ENCODE measurements at regions not wholly inside any gene's neighbourhood (a gene's known extent, or its start where the extent isn't known, plus 50 kb on each side); places are given as distances from the start of the nearest gene placed in this dataset.
"Not testable (repeated sequence)": the region's sequence is repeated elsewhere in the genome, so short reads cannot be mapped to it uniquely, and the experiment has no call there.

GRCh38 chr10:125235093-125236069 lies 75.0 kb upstream of the CTBP2 start:
- DNase-seq (ENCODE audit: low read depth), result no peak

DNA sequence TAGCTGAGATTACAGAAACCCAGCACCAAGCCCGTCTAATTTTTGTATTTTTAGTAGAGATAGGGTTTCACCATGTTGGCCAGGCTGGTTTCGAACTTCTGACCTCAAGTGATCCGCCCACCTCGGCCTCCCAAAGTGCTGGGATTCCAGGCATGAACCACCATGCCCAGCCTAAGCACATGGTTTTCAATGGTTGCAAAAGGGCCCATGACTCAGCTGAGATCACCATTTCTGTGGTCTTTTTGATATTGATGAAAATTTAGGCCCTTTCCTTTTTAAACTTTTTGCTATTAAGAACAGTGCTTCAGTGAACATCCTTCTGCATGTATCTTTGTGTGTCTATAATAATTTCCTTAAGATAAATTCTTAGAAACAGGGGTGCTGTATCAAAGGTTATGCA lies 74.2 kb upstream of the CTBP2 start:
- DNase-seq (ENCODE audit: low read depth), result not testable (repeated sequence)

DNA sequence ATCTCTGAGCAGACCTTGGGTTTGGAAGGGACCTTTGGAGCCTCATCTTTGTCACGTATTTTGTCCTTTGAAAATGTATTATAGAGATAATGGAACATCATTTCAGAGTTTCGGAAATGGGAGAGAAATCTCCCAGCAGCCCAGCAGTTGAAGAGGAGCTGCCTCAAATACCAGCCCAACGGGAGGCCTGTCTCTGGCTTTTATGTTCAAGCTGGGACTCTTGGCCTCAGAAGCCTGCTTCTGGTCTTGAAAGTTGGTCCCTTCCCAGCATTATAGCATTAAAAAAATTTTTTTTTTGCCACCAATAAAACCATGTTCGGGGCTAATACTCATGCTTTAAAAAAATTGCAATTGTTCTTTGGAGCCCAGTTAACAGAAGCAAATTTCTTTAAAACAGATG lies 73.4 kb upstream of the CTBP2 start:
- DNase-seq (ENCODE audit: low read depth), result no peak

DNA sequence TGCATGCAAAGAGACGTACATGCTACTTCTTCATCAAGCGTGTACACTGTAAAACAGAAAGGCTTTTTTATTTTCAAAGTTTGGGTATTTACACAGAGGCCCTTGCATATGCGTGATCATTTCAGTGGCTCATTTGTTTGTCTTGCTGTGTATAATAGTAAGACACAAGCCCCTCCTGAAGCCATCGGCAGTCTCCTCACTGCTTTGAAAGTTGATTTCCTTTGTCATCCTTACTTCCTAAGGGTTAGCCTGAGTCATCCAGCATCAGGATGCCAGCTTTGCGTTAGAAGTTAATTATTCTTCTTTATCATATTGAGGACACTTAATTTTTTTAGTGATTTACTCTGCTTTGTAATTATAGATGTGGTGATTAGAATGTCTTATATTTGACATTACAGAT lies 72.5 kb upstream of the CTBP2 start:
- DNase-seq (ENCODE audit: low read depth), result no peak

GRCh38 chr10:125231813-125232475 lies 71.6 kb upstream of the CTBP2 start:
- no peak for DNase-seq (ENCODE audit: low read depth)

- DNase-seq (ENCODE audit: low read depth), result peak; percentile 91
Measured at GRCh38 chr10:125231116-125231812, 70.9 kb upstream of the CTBP2 start.

DNA sequence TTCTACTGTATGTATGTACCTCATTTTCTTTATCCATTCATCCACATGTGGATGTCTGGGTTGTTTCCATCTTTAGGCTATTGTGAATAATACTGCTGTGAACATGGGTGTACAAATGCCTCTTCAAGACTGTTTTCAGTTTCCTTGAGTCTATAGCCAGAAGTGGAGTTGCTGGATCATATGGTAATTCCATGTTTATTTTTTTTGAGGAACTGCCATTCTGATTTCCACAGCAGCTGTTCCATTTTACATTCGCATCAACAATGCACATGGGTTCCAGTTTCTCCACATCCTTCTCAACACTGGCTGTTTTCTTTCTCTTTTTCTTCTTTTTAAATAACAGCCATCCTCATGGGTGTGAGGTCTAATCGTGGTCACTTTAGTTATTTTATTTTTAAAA lies 69.9 kb upstream of the CTBP2 start:
- DNase-seq (ENCODE audit: low read depth), result no peak

GRCh38 chr10:125228245-125228940 lies 68.0 kb upstream of the CTBP2 start:
- DNase-seq (ENCODE audit: low read depth), result not testable (repeated sequence)

DNA sequence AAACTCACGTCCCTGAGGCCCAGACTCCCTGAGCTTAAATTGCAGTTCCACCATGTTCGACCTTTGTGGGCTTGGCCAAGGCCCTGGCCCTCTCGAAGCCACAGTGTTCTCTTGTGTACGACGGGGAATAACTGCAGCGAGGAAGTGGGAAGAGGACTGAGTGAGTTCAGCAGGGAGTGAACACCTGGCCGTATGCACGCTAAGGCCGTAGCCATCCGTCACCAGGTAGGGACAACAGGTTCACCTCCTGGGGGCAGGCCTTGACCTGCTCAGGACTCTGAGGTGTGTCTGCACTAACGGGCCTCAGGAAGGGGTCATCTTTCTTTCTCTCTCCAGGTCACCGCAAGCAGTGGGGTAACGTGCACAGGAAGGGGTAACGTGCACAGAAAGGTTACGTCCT lies 67.2 kb upstream of the CTBP2 start:
- no peak for DNase-seq (ENCODE audit: low read depth)

DNA sequence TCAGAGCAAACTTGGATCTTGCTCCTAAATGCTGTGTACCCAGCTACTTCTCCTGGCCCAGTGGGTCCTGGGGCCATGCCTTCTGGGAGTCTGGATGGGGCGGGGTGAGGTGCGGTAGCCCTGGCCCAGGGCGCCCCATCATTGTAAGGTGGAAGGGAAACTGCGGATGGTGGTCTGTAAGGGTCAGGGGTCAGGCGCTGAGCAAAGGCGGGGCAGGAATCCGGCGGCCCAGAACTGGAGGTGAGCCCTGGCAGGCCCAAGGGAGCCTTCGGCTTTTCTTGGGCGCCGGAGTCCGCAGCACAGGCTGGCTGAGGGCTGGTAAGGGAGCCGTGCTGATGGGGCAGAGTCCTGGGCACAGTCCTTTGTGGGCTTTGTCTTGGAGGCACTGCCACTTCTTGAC lies 66.5 kb upstream of the CTBP2 start:
- DNase-seq (ENCODE audit: low read depth), result no peak

GRCh38 chr10:125226005-125226404 lies 65.6 kb upstream of the CTBP2 start:
- no peak for DNase-seq (ENCODE audit: low read depth)

GRCh38 chr10:125225051-125225450 lies 64.7 kb upstream of the CTBP2 start:
- no peak for DNase-seq (ENCODE audit: low read depth)

DNA sequence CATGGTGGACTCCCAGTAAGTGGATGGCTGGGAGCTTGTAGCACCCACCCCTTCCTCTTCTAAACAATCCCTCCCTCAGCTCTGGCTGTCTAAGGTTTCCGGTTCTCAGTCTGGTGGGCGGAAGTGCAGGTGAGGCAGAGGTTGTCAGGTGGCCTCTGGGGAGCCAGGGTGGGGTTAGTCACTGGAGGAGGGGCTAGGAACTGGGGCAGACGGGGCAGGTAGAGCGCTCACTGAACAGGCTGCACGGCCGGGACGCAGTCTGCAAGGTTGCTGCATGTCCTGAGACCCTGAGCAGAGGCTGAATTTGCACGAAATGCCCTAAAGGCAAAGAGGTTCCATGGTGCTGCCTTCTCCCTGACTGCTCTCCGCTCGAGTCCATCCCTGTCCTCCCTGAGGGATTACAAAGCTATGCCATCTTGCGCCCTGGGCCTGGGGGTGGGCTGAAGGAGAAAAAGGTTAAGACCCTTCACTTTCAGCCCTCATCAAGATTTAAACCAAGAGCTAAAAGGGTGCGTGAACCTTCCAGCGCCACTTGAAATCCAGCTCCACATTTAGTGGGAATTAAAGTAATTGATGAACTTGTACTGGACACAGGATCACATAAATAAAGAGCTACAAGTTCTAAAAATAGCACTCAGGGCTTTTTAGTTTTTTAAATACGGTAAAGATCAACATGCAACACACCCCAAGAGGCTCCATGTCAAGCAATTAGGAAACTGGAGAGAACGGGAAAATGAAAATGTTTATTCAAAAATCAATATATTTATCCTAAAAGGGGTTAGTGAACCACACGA lies 62.3 kb upstream of the CTBP2 start:
- DNase-seq (ENCODE audit: low read depth), result no peak

- no peak for DNase-seq (ENCODE audit: low read depth)
Measured at GRCh38 chr10:125221716-125222115, 61.4 kb upstream of the CTBP2 start.

GRCh38 chr10:125219776-125220175 lies 59.4 kb upstream of the CTBP2 start:
- no peak for DNase-seq (ENCODE audit: low read depth)

DNA sequence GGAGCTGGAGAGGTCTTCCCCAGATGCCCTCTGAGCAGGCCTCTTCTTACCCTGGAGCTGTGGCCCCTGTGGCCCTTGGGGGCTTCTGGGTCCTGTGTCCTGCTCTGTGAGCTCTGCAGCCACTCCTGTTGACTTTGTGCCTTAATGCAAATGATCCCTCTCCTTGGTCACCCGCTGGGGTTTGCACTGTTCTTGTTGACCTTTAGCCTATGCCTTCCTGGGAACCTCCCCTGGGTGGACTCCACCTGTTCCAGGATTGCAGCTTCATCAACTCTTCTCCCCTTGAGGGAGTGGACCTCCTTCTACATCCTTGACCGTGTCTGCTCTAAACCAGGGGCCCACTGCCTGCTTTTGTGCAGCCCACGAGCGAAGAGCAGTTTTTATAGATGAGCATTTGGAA lies 58.6 kb upstream of the CTBP2 start:
- DNase-seq (ENCODE audit: low read depth), result no peak

- DNase-seq (ENCODE audit: low read depth), result no peak
Measured at GRCh38 chr10:125217990-125218675, 57.8 kb upstream of the CTBP2 start.

DNA sequence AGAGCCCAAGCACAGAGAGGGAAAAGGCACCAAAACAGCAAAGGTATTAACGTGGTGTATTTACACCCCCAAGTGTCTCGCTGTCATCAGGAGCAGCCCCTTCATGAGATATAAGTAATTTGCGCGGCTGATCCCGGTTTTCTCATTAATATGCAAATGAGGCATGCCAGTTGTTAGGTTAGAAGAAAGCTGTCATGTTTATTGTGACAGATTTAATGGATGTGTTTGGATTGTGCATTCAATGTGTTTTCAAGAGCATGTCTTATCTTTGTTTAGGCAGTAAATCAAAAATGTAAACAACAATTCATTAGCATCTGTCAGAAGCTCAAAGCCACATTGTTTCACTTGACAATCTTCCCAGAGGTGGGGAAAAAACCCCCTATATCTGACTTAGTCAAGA lies 56.5 kb upstream of the CTBP2 start:
- no peak for DNase-seq (ENCODE audit: low read depth)

GRCh38 chr10:125216309-125216708 lies 55.9 kb upstream of the CTBP2 start:
- no peak for DNase-seq (ENCODE audit: low read depth)

- no peak for DNase-seq (ENCODE audit: low read depth)
Measured at GRCh38 chr10:125214283-125214570, 53.9 kb upstream of the CTBP2 start.

Data from HS-5 (cell line).